D341Med (cell line): ENCODE measurements at regions not wholly inside any gene's neighbourhood (a gene's known extent, or its start where the extent isn't known, plus 50 kb on each side); places are given as distances from the start of the nearest gene placed in this dataset.
"Not testable (repeated sequence)": the region's sequence is repeated elsewhere in the genome, so short reads cannot be mapped to it uniquely, and the experiment has no call there.

ENCODE experiments used
- DNase-seq: peaks from one replicate; pipeline ENCODE4 v3.0.0; 2012; ENCODE audit warnings: low spot score

GRCh38 chr16:16938009-16938408 is 532.8 kb downstream of the XYLT1 start:
- no peak for DNase-seq

- no peak for DNase-seq
Observed at GRCh38 chr16:16938980-16939379, 531.8 kb downstream of the XYLT1 start.

GRCh38 chr16:16940351-16940750 is 530.4 kb downstream of the XYLT1 start:
- no peak for DNase-seq

- not testable (repeated sequence) for DNase-seq
Observed at GRCh38 chr16:16942849-16943248, 527.9 kb downstream of the XYLT1 start.

GRCh38 chr16:16945207-16945606 is 525.6 kb downstream of the XYLT1 start:
- DNase-seq: no peak

- DNase-seq: no peak
Observed at GRCh38 chr16:16956376-16956775, 514.4 kb downstream of the XYLT1 start.

- DNase-seq: no peak
Observed at GRCh38 chr16:16960785-16961184, 510.0 kb downstream of the XYLT1 start.

- DNase-seq: no peak
Observed at GRCh38 chr16:16966439-16966838, 504.3 kb downstream of the XYLT1 start.

- DNase-seq: no peak
Observed at GRCh38 chr16:16971042-16971441, 499.7 kb downstream of the XYLT1 start.

- no peak for DNase-seq
Observed at GRCh38 chr16:16972831-16973230, 497.9 kb downstream of the XYLT1 start.

- no peak for DNase-seq
Observed at GRCh38 chr16:16973707-16974591, 496.8 kb downstream of the XYLT1 start.

- no peak for DNase-seq
Observed at GRCh38 chr16:16982614-16983013, 488.1 kb downstream of the XYLT1 start.

GRCh38 chr16:16983582-16983981 is 487.2 kb downstream of the XYLT1 start:
- no peak for DNase-seq

GRCh38 chr16:16984091-16984490 is 486.7 kb downstream of the XYLT1 start:
- not testable (repeated sequence) for DNase-seq

GRCh38 chr16:16985707-16986106 is 485.1 kb downstream of the XYLT1 start:
- DNase-seq: no peak

GRCh38 chr16:16988963-16989362 is 481.8 kb downstream of the XYLT1 start:
- DNase-seq: no peak

GRCh38 chr16:16989368-16989767 is 481.4 kb downstream of the XYLT1 start:
- DNase-seq: no peak

- no peak for DNase-seq
Observed at GRCh38 chr16:16991711-16992110, 479.0 kb downstream of the XYLT1 start.

GRCh38 chr16:16992975-16993765 is 477.6 kb downstream of the XYLT1 start:
- no peak for DNase-seq

- no peak for DNase-seq
Observed at GRCh38 chr16:16994831-16995230, 475.9 kb downstream of the XYLT1 start.

GRCh38 chr16:16996827-16997226 is 473.9 kb downstream of the XYLT1 start:
- no peak for DNase-seq

- DNase-seq: no peak
Observed at GRCh38 chr16:16997349-16997748, 473.4 kb downstream of the XYLT1 start.

- no peak for DNase-seq
Observed at GRCh38 chr16:17001471-17001870, 469.3 kb downstream of the XYLT1 start.
